GM12878 (cell line): ENCODE measurements at regions not wholly inside any gene's neighbourhood (a gene's known extent, or its start where the extent isn't known, plus 50 kb on each side); places are given as distances from the start of the nearest gene placed in this dataset.

Experiments used
- ATAC-seq: fragments of 200-7000 bp; cut with Tn5 transposase; 3 replicates; pipeline ENCODE4 v1.9.1; 2020; ENCODE audit warnings: mild to moderate bottlenecking, moderate library complexity
- BruUV-seq: library from RNA; stranded (reverse); fragments of 400-500 nt; replicated peaks from 2 replicates; lab custom pipeline; 2021; lab: Mats Ljungman, UMichigan
- CTCF ChIA-PET: fragments of 300-600 bp; sonication (Branson Sonifier 250); formaldehyde crosslinking; extraction: SDS; loops from one replicate; lab custom pipeline; 2021; ENCODE audit warnings: inconsistent platforms; lab: Yijun Ruan, JAX
- POLR2A ChIA-PET: fragments of 350-600 bp; formaldehyde crosslinking; extraction: SDS; loops from one replicate; lab custom pipeline; 2021; ENCODE audit warnings: inconsistent platforms; lab: Charles Lee
- RAD21 ChIA-PET: fragments of 300-600 bp; sonication (Branson Sonifier 250); formaldehyde crosslinking; loops from one replicate; lab custom pipeline; 2023; ENCODE audit warnings: antibody characterized with exemption; ENCODE audit not compliant: unreplicated experiment; lab: Charles Lee
- SMC1A ChIA-PET: fragments of 300-600 bp; sonication (Branson Sonifier 250); formaldehyde crosslinking; loops from one replicate; lab custom pipeline; 2023; ENCODE audit not compliant: unreplicated experiment, uncharacterized antibody; lab: Charles Lee
- DNase-seq: peaks from one replicate; pipeline ENCODE4 v3.0.0-alpha.2; 2011; ENCODE audit warnings: low read depth, low spot score
- FAIRE-seq: peaks from 3 replicates; lab custom pipeline; 2011; peaks lifted over from hg19 to GRCh38; lab: Jason Lieb, UNC
- H2AFZ ChIP-seq: 2 replicates; pipeline ENCODE4 v1.6.0; 2011; ENCODE audit warnings: low read depth, low read length, control low read depth; ENCODE audit not compliant: control insufficient read depth
- H3K27ac ChIP-seq: 2 replicates; pipeline ENCODE4 v1.5.1; 2011; ENCODE audit warnings: control low read depth; ENCODE audit not compliant: control insufficient read depth, insufficient read depth
- H3K27me3 ChIP-seq, 2 experiments: replicated peaks in 1 of 2; 2 replicates each; pipeline versions ENCODE4 v1.6.0 to v1.6.1; 2011; ENCODE audit warnings: low read length in 1 of 2; ENCODE audit not compliant: control insufficient read depth in 2 of 2, insufficient read depth in 2 of 2
- H3K36me3 ChIP-seq, 2 experiments: 2 replicates each; pipeline ENCODE4 v1.5.1; 2011; ENCODE audit warnings: low read length in 1 of 2; ENCODE audit not compliant: control insufficient read depth in 2 of 2, insufficient read depth in 2 of 2
- H3K4me1 ChIP-seq: 2 replicates; pipeline ENCODE4 v1.6.1; 2011; ENCODE audit warnings: mild to moderate bottlenecking, low read length, moderate library complexity, mixed read lengths; ENCODE audit not compliant: control insufficient read depth, insufficient read depth
- H3K4me2 ChIP-seq: 2 replicates; pipeline ENCODE4 v1.6.0; 2011; ENCODE audit warnings: control low read depth; ENCODE audit not compliant: control insufficient read depth, insufficient read depth
- H3K4me3 ChIP-seq: fragments of 200-600 bp; sonication (generic); 2 replicates; pipeline ENCODE4 v1.5.1; 2016
- H3K79me2 ChIP-seq: 2 replicates; pipeline ENCODE4 v1.6.0; 2011; ENCODE audit warnings: low read length; ENCODE audit not compliant: control insufficient read depth, insufficient read depth
- H3K9ac ChIP-seq: 2 replicates; pipeline ENCODE4 v1.8.0; 2011; ENCODE audit warnings: low read length, control low read depth, mixed read lengths; ENCODE audit not compliant: control insufficient read depth, insufficient read depth
- H3K9me3 ChIP-seq: replicated peaks from 3 replicates; pipeline ENCODE4 v1.5.1; 2011; ENCODE audit warnings: mild to moderate bottlenecking, low read length; ENCODE audit not compliant: control insufficient read depth, insufficient read depth
- H4K20me1 ChIP-seq: 2 replicates; pipeline ENCODE4 v1.6.0; 2011; ENCODE audit not compliant: control insufficient read depth, insufficient read depth
- ATF7 ChIP-seq: fragments of 450-650 bp; IDR thresholded peaks from 2 replicates; pipeline ENCODE4 v1.6.1; 2016; ENCODE audit warnings: low read depth, mild to moderate bottlenecking
- BACH1 ChIP-seq: fragments of 450-650 bp; IDR thresholded peaks from 2 replicates; pipeline ENCODE4 v1.6.1; 2017; ENCODE audit warnings: mild to moderate bottlenecking, borderline replicate concordance
- BCL11A ChIP-seq: IDR thresholded peaks from 2 replicates; pipeline ENCODE4 v1.6.1; 2011; ENCODE audit warnings: low read depth, low read length
- EGR1 ChIP-seq, 2 experiments: IDR thresholded peaks; 1 replicate in 1 of 2; 2 replicates in 1 of 2; pipeline ENCODE4 v1.6.1; 2011 to 2012; ENCODE audit warnings: low read depth in 2 of 2, low read length in 2 of 2, borderline replicate concordance in 1 of 2, mild to moderate bottlenecking in 1 of 2, moderate library complexity in 1 of 2
- FOXK2 ChIP-seq: fragments of 450-650 bp; IDR thresholded peaks from 2 replicates; pipeline ENCODE4 v1.6.1; 2017; ENCODE audit warnings: mild to moderate bottlenecking, moderate library complexity
- HDAC6 ChIP-seq: fragments of 200-600 bp; sonication (generic); IDR thresholded peaks from one replicate; pipeline ENCODE4 v1.8.0; 2017; ENCODE audit warnings: antibody characterized with exemption; ENCODE audit not compliant: unreplicated experiment
- IKZF2 ChIP-seq, 2 experiments: fragments of 450-650 bp; IDR thresholded peaks; 2 replicates each; pipeline ENCODE4 v1.6.1; 2017; ENCODE audit warnings: mild to moderate bottlenecking in 2 of 2, moderate library complexity in 2 of 2
- KAT2A ChIP-seq: conservative IDR thresholded peaks from 2 replicates; pipeline ENCODE4 v1.6.1; 2011; ENCODE audit warnings: low read depth, low read length; ENCODE audit not compliant: control insufficient read depth
- KLF5 ChIP-seq: fragments of 450-650 bp; IDR thresholded peaks from 2 replicates; pipeline ENCODE4 v1.6.1; 2014; ENCODE audit warnings: mild to moderate bottlenecking; ENCODE audit not compliant: partially characterized antibody
- MEF2B ChIP-seq: fragments of 450-650 bp; IDR thresholded peaks from 2 replicates; pipeline ENCODE4 v1.6.1; 2018; ENCODE audit warnings: mild to moderate bottlenecking, moderate library complexity; ENCODE audit not compliant: partially characterized antibody, poor library complexity, severe bottlenecking
- RAD51 ChIP-seq: fragments of 450-650 bp; IDR thresholded peaks from 2 replicates; pipeline ENCODE4 v1.6.1; 2016; ENCODE audit warnings: moderate library complexity, mild to moderate bottlenecking, inconsistent platforms
- SMAD5 ChIP-seq: IDR thresholded peaks from 2 replicates; pipeline ENCODE4 v1.6.1; 2016; ENCODE audit warnings: antibody characterized with exemption, low read depth
- SRF ChIP-seq, 2 experiments: IDR thresholded peaks; 2 replicates each; pipeline ENCODE4 v1.6.1; 2011; ENCODE audit warnings: low read depth in 2 of 2, low read length in 2 of 2, mild to moderate bottlenecking in 1 of 2, moderate library complexity in 1 of 2
- STAT3 ChIP-seq: IDR thresholded peaks from 2 replicates; pipeline ENCODE4 v1.6.1; 2011; ENCODE audit warnings: low read depth, low read length, improper control_type of control experiment
- WGBS: methylation state at CpG from one replicate; pipeline ENCODE4 v1.1.6; 2016; ENCODE audit warnings: low lambda C conversion rate; ENCODE audit not compliant: insufficient replicate concordance, insufficient coverage; ENCODE audit errors: missing lambda C conversion rate; 5-methylcytosine and 5-hydroxymethylcytosine counted together
- in situ Hi-C: fragments of 300-500 bp; cut with MboI; formaldehyde crosslinking; loops from 9 replicates; pipeline ENCODE4 v1.14.3; 2018; ENCODE audit warnings: mixed read lengths
- intact Hi-C: fragments of 100-400 bp; cut with micrococcal nuclease; formaldehyde crosslinking; loops from one replicate; pipeline ENCODE4 v1.14.2; 2022; ENCODE audit not compliant: unreplicated experiment
- TF ChIP-seq, protein P1 (sequence below): fragments of 150-350 bp; IDR thresholded peaks from 2 replicates; pipeline ENCODE4 v1.6.1; 2014; ENCODE audit warnings: mild to moderate bottlenecking, low read depth, low read length
- TF ChIP-seq, protein P2 (sequence below): fragments of 450-650 bp; IDR thresholded peaks from 2 replicates; pipeline ENCODE4 v1.6.1; 2017; ENCODE audit warnings: low read depth, mild to moderate bottlenecking, moderate library complexity

DNA sequence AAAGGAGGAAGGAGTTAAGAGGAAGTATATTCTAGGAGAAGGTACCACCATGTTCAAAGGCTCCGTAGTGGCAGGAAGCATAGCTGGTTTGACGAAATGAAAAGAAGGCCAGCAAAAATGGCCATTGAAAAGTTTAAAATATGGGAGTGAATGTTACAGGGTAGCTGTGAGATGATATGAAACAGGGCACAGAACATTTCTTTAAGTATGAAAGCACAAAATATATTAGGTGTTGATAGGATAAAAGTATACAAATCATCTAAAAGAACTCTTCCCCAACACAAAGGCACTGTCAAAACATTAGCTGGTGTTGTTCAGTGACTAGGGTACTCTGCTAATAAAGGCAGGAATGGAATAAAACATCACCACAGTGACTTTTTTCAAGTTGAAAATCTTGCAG is 216.2 kb downstream of the LRRN1 start (continued):
- TF ChIP-seq, protein P1, sequence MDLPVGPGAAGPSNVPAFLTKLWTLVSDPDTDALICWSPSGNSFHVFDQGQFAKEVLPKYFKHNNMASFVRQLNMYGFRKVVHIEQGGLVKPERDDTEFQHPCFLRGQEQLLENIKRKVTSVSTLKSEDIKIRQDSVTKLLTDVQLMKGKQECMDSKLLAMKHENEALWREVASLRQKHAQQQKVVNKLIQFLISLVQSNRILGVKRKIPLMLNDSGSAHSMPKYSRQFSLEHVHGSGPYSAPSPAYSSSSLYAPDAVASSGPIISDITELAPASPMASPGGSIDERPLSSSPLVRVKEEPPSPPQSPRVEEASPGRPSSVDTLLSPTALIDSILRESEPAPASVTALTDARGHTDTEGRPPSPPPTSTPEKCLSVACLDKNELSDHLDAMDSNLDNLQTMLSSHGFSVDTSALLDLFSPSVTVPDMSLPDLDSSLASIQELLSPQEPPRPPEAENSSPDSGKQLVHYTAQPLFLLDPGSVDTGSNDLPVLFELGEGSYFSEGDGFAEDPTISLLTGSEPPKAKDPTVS, result no peak
- TF ChIP-seq SRF (IDR thresholded peaks at IDR 0.05; ENCODE audit: low read depth in 2 of 2, low read length in 2 of 2) (no peak), STAT3 (no peak), ATF7 (no peak), KLF5 (no peak), MEF2B (no peak)
- TF ChIP-seq, protein P2, sequence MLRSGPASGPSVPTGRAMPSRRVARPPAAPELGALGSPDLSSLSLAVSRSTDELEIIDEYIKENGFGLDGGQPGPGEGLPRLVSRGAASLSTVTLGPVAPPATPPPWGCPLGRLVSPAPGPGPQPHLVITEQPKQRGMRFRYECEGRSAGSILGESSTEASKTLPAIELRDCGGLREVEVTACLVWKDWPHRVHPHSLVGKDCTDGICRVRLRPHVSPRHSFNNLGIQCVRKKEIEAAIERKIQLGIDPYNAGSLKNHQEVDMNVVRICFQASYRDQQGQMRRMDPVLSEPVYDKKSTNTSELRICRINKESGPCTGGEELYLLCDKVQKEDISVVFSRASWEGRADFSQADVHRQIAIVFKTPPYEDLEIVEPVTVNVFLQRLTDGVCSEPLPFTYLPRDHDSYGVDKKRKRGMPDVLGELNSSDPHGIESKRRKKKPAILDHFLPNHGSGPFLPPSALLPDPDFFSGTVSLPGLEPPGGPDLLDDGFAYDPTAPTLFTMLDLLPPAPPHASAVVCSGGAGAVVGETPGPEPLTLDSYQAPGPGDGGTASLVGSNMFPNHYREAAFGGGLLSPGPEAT, result no peak
- TF ChIP-seq, all 136 proteins: peak for 0

DNA sequence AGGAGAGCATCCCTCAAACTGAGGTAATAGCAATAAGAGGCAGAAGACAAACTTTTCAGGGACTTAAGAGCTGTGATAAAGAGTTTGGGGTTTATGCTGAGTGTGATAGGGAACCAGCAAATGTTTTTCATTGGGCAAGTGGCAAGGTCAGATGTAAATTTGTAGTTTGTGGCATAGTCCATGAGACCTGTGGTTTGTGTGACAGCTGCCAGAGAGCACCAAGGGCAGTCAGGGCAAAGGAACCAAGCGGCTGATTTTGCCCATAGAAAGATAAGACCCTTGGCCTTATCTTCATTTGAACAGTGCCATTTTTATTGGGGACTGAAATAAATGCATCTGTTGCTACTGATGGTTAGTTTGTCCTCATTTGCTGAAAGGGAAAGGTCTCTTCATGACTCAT is 220.3 kb downstream of the LRRN1 start:
- POLR2A ChIA-PET, result no interaction called here
- no peaks in the 10 kb centered on the region for H3K27me3 ChIP-seq
- DNase-seq (no peak), FAIRE-seq (no peak), ATAC-seq (no peak)
- H3K9ac ChIP-seq, result no peak overlapping the region
- H4K20me1 ChIP-seq, result no peaks in the 10 kb centered on the region
- H3K4me2 ChIP-seq, result no peak overlapping the region
- RAD21 ChIA-PET, result no interaction called here
- CTCF ChIA-PET, result interaction anchor here (1.0 kb wide), 1 partner anchor 21 kb away, joined by 3 read pairs; no protein-coding TSS in a partner anchor
- intact Hi-C loops (no loop called here), in situ Hi-C loops (no loop called here)
- H3K36me3 ChIP-seq, result no peaks in the 10 kb centered on the region
- H2AFZ ChIP-seq, result no peak overlapping the region
- TF ChIP-seq FOXK2 (no peak), BACH1 (no peak), HDAC6 (no peak), EGR1 (IDR thresholded peaks at IDR 0.05; ENCODE audit: borderline replicate concordance in 1 of 2, low read depth in 2 of 2, low read length in 2 of 2) (no peak), BCL11A (no peak), RAD51 (no peak), KAT2A (no peak), IKZF2 (IDR thresholded peaks at IDR 0.05) (no peak), SMAD5 (no peak)
- H3K4me3 ChIP-seq, result no peak overlapping the region
- H3K79me2 ChIP-seq, result no peaks in the 10 kb centered on the region
- no peak overlapping the region for H3K27ac ChIP-seq
- SMC1A ChIA-PET, result no interaction called here
- WGBS, result 38% methylated on average over 1 of the region's 1 CpG
- no peaks in the 10 kb centered on the region for H3K4me1 ChIP-seq
- BruUV-seq, result no TSS peak
- H3K9me3 ChIP-seq, result no peaks in the 10 kb centered on the region
